ENCODE measurements at regions not wholly inside any gene's neighbourhood (a gene's known extent, or its start where the extent isn't known, plus 50 kb on each side); places are given as distances from the start of the nearest gene placed in this dataset.
A peak's percentile ranks its signal among the peaks of the same experiment; 100 is the strongest.
"Not testable (repeated sequence)": the region's sequence is repeated elsewhere in the genome, so short reads cannot be mapped to it uniquely, and the experiment has no call there.

GRCh38 chr1:149635290-149635899 lies 51.7 kb downstream of the PPIAL4C start:
- intact Hi-C loops (cut with DNase I; ENCODE audit: low total_unique reads); H3K4me3 ChIP-seq (ENCODE audit: low read depth, poor library complexity, severe bottlenecking): not testable (repeated sequence)
- DNase-seq (ENCODE audit: low spot score in 2 of 2): peak in 1 of 2 donors; percentile 69
- WGBS, 2 donors: 58 to 59% methylated on average over 4 to 7 of the region's 10 CpGs

DNA sequence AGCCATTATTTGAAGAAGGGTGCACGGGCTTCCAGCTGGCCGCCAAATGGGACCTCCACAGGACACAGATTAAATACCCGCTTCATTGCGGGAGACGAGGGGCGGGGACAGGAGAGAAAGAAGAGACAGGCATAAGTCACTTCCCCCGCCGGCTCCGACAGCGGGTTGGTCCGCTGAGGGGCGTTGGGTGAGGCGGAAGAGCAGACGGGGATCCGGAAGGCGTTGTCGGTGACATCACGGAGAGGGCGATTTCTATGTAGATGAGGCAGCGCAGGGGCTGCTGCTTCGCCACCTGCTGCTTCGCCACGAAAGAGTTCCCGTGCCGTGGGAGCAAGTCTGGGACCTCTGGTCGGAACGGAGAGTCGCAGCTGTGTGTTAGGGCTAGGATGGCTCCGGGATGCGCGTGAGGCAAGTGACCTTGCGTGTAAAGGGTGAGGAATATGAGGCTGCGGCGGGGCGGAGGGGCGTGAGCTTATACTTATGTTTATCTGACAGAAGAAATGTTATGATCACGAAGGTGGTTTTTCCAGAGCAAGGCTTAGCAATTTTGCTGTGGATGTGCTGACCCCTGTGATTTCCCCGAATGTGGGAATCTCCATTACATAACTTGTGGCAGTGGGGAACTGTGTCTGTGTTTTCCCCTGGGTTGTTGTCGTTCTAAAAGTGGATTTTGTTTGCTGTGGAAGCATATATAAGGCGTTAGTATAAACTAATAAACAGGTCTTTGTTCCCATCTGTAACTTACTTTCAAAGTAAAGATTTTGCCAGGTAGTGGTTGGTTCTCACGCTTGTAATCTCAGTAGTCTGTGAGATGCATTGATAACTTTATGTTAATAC lies 52.9 kb downstream of the PPIAL4C start:
- 1 to 2% methylated on average over 39 to 40 of the region's 41 CpGs for WGBS, 2 donors
- peak overlapping the region; percentile 22 for H3K4me3 ChIP-seq (ENCODE audit: low read depth, poor library complexity, severe bottlenecking)
- peak; percentile 91 to 98 for DNase-seq (ENCODE audit: low spot score in 2 of 2)
- intact Hi-C loops (cut with DNase I; ENCODE audit: low total_unique reads): not testable (repeated sequence)

DNA sequence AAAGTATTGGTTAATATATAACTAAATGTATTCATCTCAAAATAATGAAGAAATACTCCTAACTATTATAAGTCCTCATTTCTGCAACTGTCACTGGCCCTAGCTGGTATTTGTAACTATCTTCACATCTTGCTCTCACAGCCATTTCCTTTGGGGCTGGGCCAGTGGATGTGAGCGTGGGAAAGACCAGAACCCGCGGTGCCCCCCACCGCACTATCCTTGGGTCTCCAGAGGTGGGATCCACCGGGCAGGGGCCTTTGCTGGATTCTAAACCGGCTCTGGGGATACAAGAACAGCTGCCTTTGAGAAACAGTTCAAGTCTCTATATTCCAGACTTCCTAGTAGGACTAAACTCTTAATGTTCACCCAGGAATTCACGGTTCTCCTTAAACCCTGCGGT lies 54.8 kb downstream of the PPIAL4C start:
- H3K4me3 ChIP-seq (ENCODE audit: low read depth, poor library complexity, severe bottlenecking); intact Hi-C loops (cut with DNase I; ENCODE audit: low total_unique reads): not testable (repeated sequence)
- 97 to 98% methylated on average over 8 of the region's 8 CpGs for WGBS, 2 donors
- peak in 1 of 2 donors; percentile 74 for DNase-seq (ENCODE audit: low spot score in 2 of 2)

- DNase-seq (ENCODE audit: low spot score in 2 of 2): peak in 1 of 2 donors; percentile 86
- whole genome bisulfite sequencing, 2 donors: 92% methylated on average over 26 to 27 of the region's 31 CpGs
- intact Hi-C loops (cut with DNase I; ENCODE audit: low total_unique reads); H3K4me3 ChIP-seq (ENCODE audit: low read depth, poor library complexity, severe bottlenecking): not testable (repeated sequence)
Observed at GRCh38 chr1:149638901-149639658, 55.4 kb downstream of the PPIAL4C start.

DNA sequence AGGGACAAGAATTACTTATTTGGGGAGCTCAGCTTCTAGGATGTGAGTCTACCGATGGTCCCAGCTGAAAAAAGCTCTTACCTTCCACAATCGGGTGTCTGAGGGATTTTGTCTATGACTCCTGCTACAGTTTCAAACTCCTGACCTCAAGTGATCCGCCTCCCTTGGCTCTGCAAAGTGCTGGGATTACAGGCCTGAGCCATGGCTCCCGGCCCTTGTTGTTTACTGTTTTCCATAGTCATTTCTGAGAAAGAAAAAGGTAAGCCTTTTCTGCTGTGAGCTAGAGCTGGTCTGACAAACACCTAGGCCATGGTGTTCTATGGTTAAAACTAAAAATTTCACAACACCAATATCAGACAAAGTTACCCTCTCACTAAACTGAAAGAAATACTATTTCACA lies 57.5 kb downstream of the PPIAL4C start:
- 75 to 81% methylated on average over 4 of the region's 4 CpGs for WGBS, 2 donors
- H3K4me3 ChIP-seq (ENCODE audit: low read depth, poor library complexity, severe bottlenecking); intact Hi-C loops (cut with DNase I; ENCODE audit: low total_unique reads); DNase-seq (ENCODE audit: low spot score in 2 of 2): not testable (repeated sequence)

- 60 to 65% methylated on average over 1 of the region's 1 CpG for WGBS, 2 donors
- DNase-seq (ENCODE audit: low spot score in 2 of 2); H3K4me3 ChIP-seq (ENCODE audit: low read depth, poor library complexity, severe bottlenecking); intact Hi-C loops (cut with DNase I; ENCODE audit: low total_unique reads): not testable (repeated sequence)
Observed at GRCh38 chr1:149644818-149645217, 61.2 kb downstream of the PPIAL4C start.

DNA sequence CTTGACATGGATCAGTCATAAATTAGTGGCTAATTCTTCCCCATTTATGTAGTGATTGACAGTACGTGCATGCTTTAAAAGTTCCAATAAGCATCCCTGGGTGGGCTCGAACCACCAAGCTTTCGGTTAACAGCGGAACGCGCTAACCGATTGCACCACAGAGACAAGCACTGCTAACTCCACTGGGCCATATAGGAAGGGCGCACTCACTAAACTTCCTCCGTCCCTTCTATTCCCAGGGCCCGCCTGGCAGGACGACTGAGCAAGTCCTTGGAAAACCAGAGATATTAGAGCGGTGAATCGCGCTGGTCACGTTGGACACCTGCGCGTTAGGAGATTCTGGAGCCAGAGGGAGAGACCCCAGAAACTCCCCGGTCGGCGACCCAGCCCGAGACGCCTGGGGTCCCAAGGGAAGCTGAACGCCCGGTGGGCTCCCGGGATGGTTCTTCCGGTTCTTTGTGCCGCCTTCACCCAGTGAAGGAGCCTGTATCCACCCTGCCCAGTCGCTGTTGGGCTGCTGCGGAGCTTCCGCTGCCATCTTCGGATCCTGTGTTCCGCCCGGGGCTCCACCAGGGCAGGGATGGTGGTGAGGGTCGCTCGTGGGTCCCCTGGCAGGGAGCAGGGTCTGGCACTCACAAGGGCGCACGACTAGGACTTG lies 62.8 kb downstream of the PPIAL4C start:
- peak in 1 of 2 donors; percentile 80 for DNase-seq (ENCODE audit: low spot score in 2 of 2)
- intact Hi-C loops (cut with DNase I; ENCODE audit: low total_unique reads): not testable (repeated sequence)
- WGBS, 2 donors: 10 to 17% methylated on average over 7 to 18 of the region's 37 CpGs
- peak overlapping the region; percentile 9 for H3K4me3 ChIP-seq (ENCODE audit: low read depth, poor library complexity, severe bottlenecking)

DNA sequence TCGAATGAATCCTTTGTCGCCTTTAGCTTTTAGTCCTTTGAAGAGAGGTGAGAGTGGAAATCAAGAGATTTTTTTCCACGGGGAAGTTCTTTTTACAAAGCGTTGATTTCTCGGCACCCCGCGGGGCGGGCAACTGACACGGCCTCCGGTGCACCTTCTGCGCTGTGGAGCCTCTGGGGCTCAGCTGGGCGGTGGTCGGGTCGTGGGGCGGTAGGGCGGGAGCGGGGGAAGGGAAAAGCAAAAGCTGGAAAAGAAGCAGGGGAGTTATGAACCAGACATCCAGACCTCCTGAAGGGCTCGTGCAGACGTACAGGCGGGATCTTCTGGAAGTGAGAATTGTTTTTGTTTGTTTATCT lies 63.3 kb downstream of the PPIAL4C start:
- peak overlapping the region; percentile 9 for H3K4me3 ChIP-seq (ENCODE audit: low read depth, poor library complexity, severe bottlenecking)
- DNase-seq (ENCODE audit: low spot score in 2 of 2): peak in 1 of 2 donors; percentile 81
- WGBS, 2 donors: 14 to 17% methylated on average over 15 of the region's 20 CpGs
- intact Hi-C loops (cut with DNase I; ENCODE audit: low total_unique reads): not testable (repeated sequence)

DNA sequence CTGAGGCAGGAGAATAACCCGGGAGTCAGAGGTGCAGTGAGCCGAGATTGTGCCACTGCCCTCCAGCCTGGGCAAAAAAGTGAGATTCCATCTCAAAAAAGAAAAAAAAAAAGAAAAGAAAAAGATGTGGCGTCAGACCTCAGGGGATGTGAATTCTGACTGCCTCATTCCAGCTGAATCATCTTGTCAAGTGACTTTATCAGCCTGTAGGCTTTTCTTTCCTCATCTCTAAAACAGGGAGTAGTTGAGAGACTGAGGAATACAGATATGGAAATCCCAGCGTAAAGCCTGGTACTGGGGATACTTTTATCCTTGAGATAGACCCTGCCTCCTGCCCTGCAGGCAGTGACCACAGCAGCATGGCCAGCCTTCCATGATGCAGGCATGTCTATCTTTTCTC lies 74.1 kb downstream of the PPIAL4C start:
- DNase-seq (ENCODE audit: low spot score in 2 of 2); H3K4me3 ChIP-seq (ENCODE audit: low read depth, poor library complexity, severe bottlenecking); intact Hi-C loops (cut with DNase I; ENCODE audit: low total_unique reads): not testable (repeated sequence)
- WGBS, 2 donors: 85 to 88% methylated on average over 4 of the region's 4 CpGs

GRCh38 chr1:149658175-149658574 lies 74.5 kb downstream of the PPIAL4C start:
- intact Hi-C loops (cut with DNase I; ENCODE audit: low total_unique reads); DNase-seq (ENCODE audit: low spot score in 2 of 2); H3K4me3 ChIP-seq (ENCODE audit: low read depth, poor library complexity, severe bottlenecking): not testable (repeated sequence)
- WGBS, 2 donors: 60 to 70% methylated on average over 2 of the region's 5 CpGs

DNA sequence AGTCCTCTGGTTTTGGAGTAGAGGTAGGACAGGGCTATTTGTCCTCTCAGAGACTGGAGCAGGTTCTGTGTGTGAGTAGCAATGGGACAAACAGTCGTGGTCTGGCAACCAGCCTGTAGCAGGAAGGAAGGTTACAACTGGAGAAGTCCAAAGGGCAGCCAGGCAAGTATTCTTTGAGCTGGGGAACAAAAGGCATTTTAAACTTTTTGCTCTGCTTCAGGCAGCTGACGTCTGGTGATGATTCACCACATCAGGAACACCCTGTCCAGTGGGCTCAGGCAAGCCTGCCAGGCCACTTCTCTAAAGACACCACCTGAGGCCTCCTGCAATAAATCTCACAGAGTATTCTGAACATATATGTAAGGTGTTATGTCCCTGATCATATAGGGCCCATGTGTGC lies 81.0 kb downstream of the PPIAL4C start:
- H3K4me3 ChIP-seq (ENCODE audit: low read depth, poor library complexity, severe bottlenecking); intact Hi-C loops (cut with DNase I; ENCODE audit: low total_unique reads); DNase-seq (ENCODE audit: low spot score in 2 of 2): not testable (repeated sequence)
- WGBS, 2 donors: 80% methylated on average over 1 of the region's 2 CpGs; no CpG with 5 or more reads in 1 of the 2 donors

GRCh38 chr1:149665033-149665432 lies 81.4 kb downstream of the PPIAL4C start:
- intact Hi-C loops (cut with DNase I; ENCODE audit: low total_unique reads): not testable (repeated sequence)

DNA sequence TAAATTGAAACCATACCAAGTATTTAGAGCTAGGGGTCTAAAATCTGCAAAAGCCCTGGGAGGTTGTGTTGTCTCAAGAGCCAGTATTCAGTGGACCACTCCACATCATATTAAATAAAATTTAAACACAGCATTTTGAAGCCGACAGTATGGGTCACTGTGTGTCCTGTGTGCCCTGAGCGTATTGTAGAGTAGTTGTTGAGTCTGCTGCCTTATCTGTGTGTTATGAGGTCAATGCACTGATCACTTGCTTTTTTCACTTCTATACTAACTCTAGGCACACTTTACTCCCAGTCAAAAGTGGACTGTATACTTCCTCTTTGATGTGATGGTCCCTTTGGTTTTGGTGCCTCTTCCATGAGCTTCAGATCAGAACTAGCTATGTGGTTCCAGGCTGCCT lies 81.9 kb downstream of the PPIAL4C start:
- intact Hi-C loops (cut with DNase I; ENCODE audit: low total_unique reads); H3K4me3 ChIP-seq (ENCODE audit: low read depth, poor library complexity, severe bottlenecking); DNase-seq (ENCODE audit: low spot score in 2 of 2): not testable (repeated sequence)
- WGBS, 2 donors: 98 to 100% methylated on average over 2 of the region's 2 CpGs

More at GRCh38 chr1:149665033-149665432, 81.4 kb downstream of the PPIAL4C start:
- not testable (repeated sequence) for DNase-seq (ENCODE audit: low spot score in 2 of 2); H3K4me3 ChIP-seq (ENCODE audit: low read depth, poor library complexity, severe bottlenecking)

DNA sequence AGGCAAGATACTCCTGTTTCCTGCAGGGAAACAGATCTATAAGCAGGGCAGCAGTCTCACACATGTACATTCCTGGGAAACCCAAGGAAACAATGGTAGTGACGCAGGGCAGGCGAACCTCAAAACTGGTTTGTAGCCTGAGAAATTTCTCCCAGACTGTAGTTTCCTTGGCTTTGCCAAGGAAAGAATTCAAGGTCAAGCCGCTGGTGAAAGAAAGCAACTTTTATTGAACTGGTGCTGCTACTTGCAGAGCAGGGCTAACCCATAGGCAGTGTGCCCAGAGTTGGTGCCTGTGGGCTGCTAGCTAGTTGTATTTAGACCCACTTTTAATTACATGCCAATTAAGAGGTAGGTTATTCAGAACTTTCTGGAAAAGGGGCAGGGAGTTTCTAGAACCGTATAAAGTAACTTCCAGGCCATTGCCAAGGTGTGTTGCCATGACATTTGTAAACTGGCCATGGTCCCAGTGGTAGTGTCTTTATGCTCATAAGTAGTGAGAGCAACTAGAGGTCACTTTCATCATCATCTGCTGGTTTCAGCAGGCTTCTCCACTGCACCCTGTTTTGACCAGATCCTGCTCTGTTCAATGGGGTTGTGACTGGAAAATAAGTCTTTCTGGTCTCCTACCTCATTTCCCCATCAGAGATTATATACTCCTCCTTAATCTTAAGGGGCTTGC lies 89.7 kb downstream of the PPIAL4C start:
- H3K4me3 ChIP-seq (ENCODE audit: low read depth, poor library complexity, severe bottlenecking); intact Hi-C loops (cut with DNase I; ENCODE audit: low total_unique reads): not testable (repeated sequence)
- DNase-seq (ENCODE audit: low spot score in 2 of 2): peak in 1 of 2 donors; percentile 23
- 77% methylated on average over 4 of the region's 4 CpGs for WGBS, 2 donors

Measured in lower leg skin (tissue), 3 donors.